Neural cell (in vitro differentiated cells): ENCODE measurements at regions not wholly inside any gene's neighbourhood (a gene's known extent, or its start where the extent isn't known, plus 50 kb on each side); places are given as distances from the start of the nearest gene placed in this dataset.

ENCODE experiments used
- H2AFZ ChIP-seq: fragments of 200-600, 300-800 bp; sonication (generic), shearing (Covaris generic); 2 replicates; pipeline ENCODE4 v1.6.0; 2014; ENCODE audit warnings: low read depth, mild to moderate bottlenecking, antibody characterized with exemption, low read length, moderate library complexity
- H3F3A ChIP-seq: fragments of 200-600 bp; shearing (Covaris generic); 2 replicates; pipeline ENCODE4 v1.6.1; 2016; ENCODE audit warnings: mild to moderate bottlenecking, moderate library complexity, mixed read lengths, antibody characterized with exemption, low read length; ENCODE audit not compliant: insufficient read depth, poor library complexity, severe bottlenecking
- H3K27ac ChIP-seq: fragments of 200-600, 300-800 bp; sonication (generic), shearing (Covaris generic); 2 replicates; pipeline ENCODE4 v1.5.1; 2014; ENCODE audit warnings: mild to moderate bottlenecking, low read length, moderate library complexity
- H3K27me3 ChIP-seq: fragments of 300-800, 200-600 bp; sonication (generic), shearing (Covaris generic); 2 replicates; pipeline ENCODE4 v1.6.0; 2014; ENCODE audit warnings: mild to moderate bottlenecking, low read depth, low read length, moderate library complexity; ENCODE audit not compliant: insufficient read depth
- H3K36me3 ChIP-seq: fragments of 300-800, 200-600 bp; sonication (generic), shearing (Covaris generic); 2 replicates; pipeline ENCODE4 v1.5.1; 2014; ENCODE audit warnings: mild to moderate bottlenecking, antibody characterized with exemption, low read length, moderate library complexity; ENCODE audit not compliant: insufficient read depth
- H3K4me2 ChIP-seq: fragments of 300-800, 200-600 bp; sonication (generic), shearing (Covaris generic); 2 replicates; pipeline ENCODE4 v1.6.0; 2014; ENCODE audit warnings: mild to moderate bottlenecking, low read length
- H3K4me3 ChIP-seq: fragments of 300-800, 200-600 bp; sonication (generic), shearing (Covaris generic); 2 replicates; pipeline ENCODE4 v1.5.1; 2014; ENCODE audit warnings: mild to moderate bottlenecking, low read length, moderate library complexity
- H3K79me2 ChIP-seq: fragments of 200-600 bp; shearing (Covaris generic); replicated peaks from 2 replicates; pipeline ENCODE4 v1.6.0; 2014; ENCODE audit warnings: mild to moderate bottlenecking, low read length, moderate library complexity; ENCODE audit not compliant: insufficient read depth
- H3K9ac ChIP-seq: fragments of 300-800, 200-600 bp; sonication (generic), shearing (Covaris generic); 2 replicates; pipeline ENCODE4 v1.6.1; 2016; ENCODE audit warnings: mild to moderate bottlenecking, low read length, mixed read lengths
- H3K9me2 ChIP-seq: fragments of 200-600 bp; shearing (Covaris generic); 2 replicates; pipeline ENCODE4 v1.6.1; 2016; ENCODE audit warnings: mild to moderate bottlenecking, low read length, mixed read lengths; ENCODE audit not compliant: insufficient read depth
- H3K9me3 ChIP-seq: fragments of 200-600, 300-800 bp; sonication (generic), shearing (Covaris generic); 2 replicates; pipeline ENCODE4 v1.6.1; 2016; ENCODE audit warnings: mild to moderate bottlenecking, mixed run types, low read length, moderate library complexity, mixed read lengths
- H4K20me1 ChIP-seq: fragments of 200-600 bp; shearing (Covaris generic); 2 replicates; pipeline ENCODE4 v1.6.1; 2016; ENCODE audit warnings: mild to moderate bottlenecking, mixed run types; ENCODE audit not compliant: insufficient read depth
- EP300 ChIP-seq: fragments of 450-650 bp; conservative IDR thresholded peaks from 2 replicates; pipeline ENCODE4 v1.6.1; 2014; ENCODE audit warnings: antibody characterized with exemption, mild to moderate bottlenecking, moderate library complexity; ENCODE audit not compliant: poor library complexity, severe bottlenecking
- MXI1 ChIP-seq: fragments of 450-650 bp; conservative IDR thresholded peaks from 2 replicates; pipeline ENCODE4 v1.6.1; 2014; ENCODE audit warnings: antibody characterized with exemption, mild to moderate bottlenecking; ENCODE audit not compliant: poor library complexity, severe bottlenecking
- POLR2AphosphoS5 ChIP-seq: IDR thresholded peaks from 2 replicates; pipeline ENCODE4 v1.6.1; 2012
- RAD21 ChIP-seq: fragments of 450-650 bp; conservative IDR thresholded peaks from 2 replicates; pipeline ENCODE4 v1.6.1; 2014; ENCODE audit warnings: antibody characterized with exemption, mild to moderate bottlenecking, moderate library complexity
- SMC3 ChIP-seq: fragments of 450-650 bp; conservative IDR thresholded peaks from 2 replicates; pipeline ENCODE4 v1.6.1; 2014; ENCODE audit warnings: antibody characterized with exemption, mild to moderate bottlenecking, moderate library complexity; ENCODE audit not compliant: poor library complexity
- TAF1 ChIP-seq: IDR thresholded peaks from 2 replicates; pipeline ENCODE4 v1.6.1; 2012; ENCODE audit warnings: low read depth
- TF ChIP-seq, protein P1 (sequence below): fragments of 450-650 bp; IDR thresholded peaks from 2 replicates; pipeline ENCODE4 v1.5.1; 2014; ENCODE audit warnings: antibody characterized with exemption, mild to moderate bottlenecking, moderate library complexity; ENCODE audit not compliant: poor library complexity, severe bottlenecking
- TF ChIP-seq, protein P2 (sequence below): IDR thresholded peaks from 2 replicates; pipeline ENCODE4 v1.6.1; 2012; ENCODE audit warnings: borderline replicate concordance

DNA sequence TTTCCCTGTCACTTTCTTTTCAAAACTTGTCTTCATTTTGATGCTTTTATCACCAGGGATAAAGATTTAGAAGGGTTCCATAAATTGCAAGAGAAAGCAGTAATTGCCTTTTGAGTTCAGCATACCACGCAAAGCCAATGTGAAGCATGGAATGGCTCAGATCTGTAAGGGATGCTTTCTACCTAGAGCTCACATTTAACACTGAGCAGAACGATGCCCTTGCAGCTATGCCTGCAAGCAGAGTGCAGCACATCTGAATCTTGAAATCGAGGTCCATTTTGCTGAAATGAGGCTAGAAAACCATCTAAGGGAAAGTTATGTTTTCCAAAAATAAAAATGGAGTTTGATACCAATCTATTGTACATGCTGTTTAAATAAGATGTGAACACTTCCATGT, 171.2 kb upstream of the CELF2 start:
- Histone ChIP-seq H3F3A (no peaks in the 10 kb centered on the region), H3K9ac (no peak overlapping the region), H3K27ac (peak overlapping the region; percentile 38), H3K79me2 (no peaks in the 10 kb centered on the region), H3K4me2 (no peak overlapping the region), H3K9me3 (no peaks in the 10 kb centered on the region), H3K27me3 (no peaks in the 10 kb centered on the region), H3K9me2 (no peaks in the 10 kb centered on the region), H3K4me3 (no peak overlapping the region), H3K36me3 (no peaks in the 10 kb centered on the region), H2AFZ (no peak overlapping the region), H4K20me1 (no peaks in the 10 kb centered on the region)
- TF ChIP-seq POLR2AphosphoS5 (peak; percentile 8), MXI1 (peak; percentile 20), EP300 (peak; percentile 28), RAD21 (peak; percentile 17)
- TF ChIP-seq, protein P1, sequence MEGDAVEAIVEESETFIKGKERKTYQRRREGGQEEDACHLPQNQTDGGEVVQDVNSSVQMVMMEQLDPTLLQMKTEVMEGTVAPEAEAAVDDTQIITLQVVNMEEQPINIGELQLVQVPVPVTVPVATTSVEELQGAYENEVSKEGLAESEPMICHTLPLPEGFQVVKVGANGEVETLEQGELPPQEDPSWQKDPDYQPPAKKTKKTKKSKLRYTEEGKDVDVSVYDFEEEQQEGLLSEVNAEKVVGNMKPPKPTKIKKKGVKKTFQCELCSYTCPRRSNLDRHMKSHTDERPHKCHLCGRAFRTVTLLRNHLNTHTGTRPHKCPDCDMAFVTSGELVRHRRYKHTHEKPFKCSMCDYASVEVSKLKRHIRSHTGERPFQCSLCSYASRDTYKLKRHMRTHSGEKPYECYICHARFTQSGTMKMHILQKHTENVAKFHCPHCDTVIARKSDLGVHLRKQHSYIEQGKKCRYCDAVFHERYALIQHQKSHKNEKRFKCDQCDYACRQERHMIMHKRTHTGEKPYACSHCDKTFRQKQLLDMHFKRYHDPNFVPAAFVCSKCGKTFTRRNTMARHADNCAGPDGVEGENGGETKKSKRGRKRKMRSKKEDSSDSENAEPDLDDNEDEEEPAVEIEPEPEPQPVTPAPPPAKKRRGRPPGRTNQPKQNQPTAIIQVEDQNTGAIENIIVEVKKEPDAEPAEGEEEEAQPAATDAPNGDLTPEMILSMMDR, result no peak

DNA sequence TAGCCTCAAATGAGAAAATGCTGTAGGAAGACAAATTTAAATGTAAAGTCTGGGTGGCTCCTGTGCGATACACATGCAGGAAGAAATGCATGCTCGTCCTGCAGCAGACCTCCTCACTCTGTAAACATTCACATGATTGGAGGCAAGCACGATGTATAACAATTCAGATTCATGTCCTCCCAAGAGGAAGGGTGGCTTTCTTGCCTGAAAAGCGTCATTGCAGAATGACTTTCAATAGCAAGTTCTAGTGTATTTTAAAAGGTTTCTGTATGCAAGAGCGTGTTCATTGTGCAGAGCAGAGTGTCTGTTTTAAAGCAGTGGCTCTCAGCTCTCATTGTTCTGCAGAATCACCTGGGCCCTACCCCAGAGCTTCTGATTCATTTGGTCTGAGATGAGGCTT, 170.3 kb upstream of the CELF2 start:
- Histone ChIP-seq H3K9me2 (no peaks in the 10 kb centered on the region), H3F3A (no peaks in the 10 kb centered on the region), H3K9ac (peak overlapping the region; percentile 6), H3K27ac (no peak overlapping the region), H2AFZ (no peak overlapping the region), H3K4me2 (no peak overlapping the region), H3K27me3 (no peaks in the 10 kb centered on the region), H3K36me3 (no peaks in the 10 kb centered on the region), H3K79me2 (no peaks in the 10 kb centered on the region), H3K4me3 (no peak overlapping the region), H4K20me1 (no peaks in the 10 kb centered on the region), H3K9me3 (no peaks in the 10 kb centered on the region)
- TF ChIP-seq, protein P1, result no peak
- TF ChIP-seq SMC3, result no peak
- TF ChIP-seq, protein P2, sequence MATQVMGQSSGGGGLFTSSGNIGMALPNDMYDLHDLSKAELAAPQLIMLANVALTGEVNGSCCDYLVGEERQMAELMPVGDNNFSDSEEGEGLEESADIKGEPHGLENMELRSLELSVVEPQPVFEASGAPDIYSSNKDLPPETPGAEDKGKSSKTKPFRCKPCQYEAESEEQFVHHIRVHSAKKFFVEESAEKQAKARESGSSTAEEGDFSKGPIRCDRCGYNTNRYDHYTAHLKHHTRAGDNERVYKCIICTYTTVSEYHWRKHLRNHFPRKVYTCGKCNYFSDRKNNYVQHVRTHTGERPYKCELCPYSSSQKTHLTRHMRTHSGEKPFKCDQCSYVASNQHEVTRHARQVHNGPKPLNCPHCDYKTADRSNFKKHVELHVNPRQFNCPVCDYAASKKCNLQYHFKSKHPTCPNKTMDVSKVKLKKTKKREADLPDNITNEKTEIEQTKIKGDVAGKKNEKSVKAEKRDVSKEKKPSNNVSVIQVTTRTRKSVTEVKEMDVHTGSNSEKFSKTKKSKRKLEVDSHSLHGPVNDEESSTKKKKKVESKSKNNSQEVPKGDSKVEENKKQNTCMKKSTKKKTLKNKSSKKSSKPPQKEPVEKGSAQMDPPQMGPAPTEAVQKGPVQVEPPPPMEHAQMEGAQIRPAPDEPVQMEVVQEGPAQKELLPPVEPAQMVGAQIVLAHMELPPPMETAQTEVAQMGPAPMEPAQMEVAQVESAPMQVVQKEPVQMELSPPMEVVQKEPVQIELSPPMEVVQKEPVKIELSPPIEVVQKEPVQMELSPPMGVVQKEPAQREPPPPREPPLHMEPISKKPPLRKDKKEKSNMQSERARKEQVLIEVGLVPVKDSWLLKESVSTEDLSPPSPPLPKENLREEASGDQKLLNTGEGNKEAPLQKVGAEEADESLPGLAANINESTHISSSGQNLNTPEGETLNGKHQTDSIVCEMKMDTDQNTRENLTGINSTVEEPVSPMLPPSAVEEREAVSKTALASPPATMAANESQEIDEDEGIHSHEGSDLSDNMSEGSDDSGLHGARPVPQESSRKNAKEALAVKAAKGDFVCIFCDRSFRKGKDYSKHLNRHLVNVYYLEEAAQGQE, result no peak
- no peak for TF ChIP-seq MXI1
- TF ChIP-seq POLR2AphosphoS5, result no peak
- TF ChIP-seq EP300, result no peak
- no peak for TF ChIP-seq TAF1
